ENCODE measurements at regions not wholly inside any gene's neighbourhood (a gene's known extent, or its start where the extent isn't known, plus 50 kb on each side); places are given as distances from the start of the nearest gene placed in this dataset.

GRCh38 chr10:128222332-128222849 lies 96.2 kb upstream of the MKI67 start:
- no peak for DNase-seq

- DNase-seq = no peak
Observed at GRCh38 chr10:128230401-128230800, 104.2 kb upstream of the MKI67 start.

GRCh38 chr10:128233422-128233821 lies 107.2 kb upstream of the MKI67 start:
- no peak for DNase-seq

GRCh38 chr10:128237710-128238109 lies 111.5 kb upstream of the MKI67 start:
- DNase-seq = no peak

GRCh38 chr10:128241023-128241422 lies 114.8 kb upstream of the MKI67 start:
- no peak for DNase-seq

- no peak for DNase-seq
Observed at GRCh38 chr10:128242641-128243040, 116.4 kb upstream of the MKI67 start.

GRCh38 chr10:128245026-128245425 lies 118.8 kb upstream of the MKI67 start:
- no peak for DNase-seq

GRCh38 chr10:128247576-128247975 lies 121.4 kb upstream of the MKI67 start:
- no peak for DNase-seq

- DNase-seq = no peak
Observed at GRCh38 chr10:128254476-128254875, 128.3 kb upstream of the MKI67 start.

GRCh38 chr10:128257428-128257827 lies 131.2 kb upstream of the MKI67 start:
- no peak for DNase-seq

GRCh38 chr10:128258421-128258976 lies 132.3 kb upstream of the MKI67 start:
- no peak for DNase-seq

- peak; percentile 0 to 65 for DNase-seq
Observed at GRCh38 chr10:128263891-128264688, 137.9 kb upstream of the MKI67 start.

GRCh38 chr10:128265596-128265995 lies 139.4 kb upstream of the MKI67 start:
- DNase-seq = no peak

- DNase-seq = no peak
Observed at GRCh38 chr10:128267581-128267980, 141.4 kb upstream of the MKI67 start.

- peak in 1 of 2 experiments; percentile 57 for DNase-seq
Observed at GRCh38 chr10:128268015-128268722, 141.9 kb upstream of the MKI67 start.

GRCh38 chr10:128274938-128275337 lies 148.7 kb upstream of the MKI67 start:
- no peak for DNase-seq

GRCh38 chr10:128275388-128276177 lies 149.4 kb upstream of the MKI67 start:
- DNase-seq = peak in 1 of 2 experiments; percentile 4

GRCh38 chr10:128277267-128277840 lies 151.1 kb upstream of the MKI67 start:
- DNase-seq = no peak

GRCh38 chr10:128278362-128278761 lies 152.1 kb upstream of the MKI67 start:
- DNase-seq = no peak

GRCh38 chr10:128280271-128280670 lies 154.0 kb upstream of the MKI67 start:
- no peak for DNase-seq

- no peak for DNase-seq
Observed at GRCh38 chr10:128281343-128281742, 155.1 kb upstream of the MKI67 start.

GRCh38 chr10:128281861-128282260 lies 155.6 kb upstream of the MKI67 start:
- DNase-seq = no peak

All from NCI-H524 (cell line).